ENCODE measurements at regions not wholly inside any gene's neighbourhood (a gene's known extent, or its start where the extent isn't known, plus 50 kb on each side); places are given as distances from the start of the nearest gene placed in this dataset.

DNA sequence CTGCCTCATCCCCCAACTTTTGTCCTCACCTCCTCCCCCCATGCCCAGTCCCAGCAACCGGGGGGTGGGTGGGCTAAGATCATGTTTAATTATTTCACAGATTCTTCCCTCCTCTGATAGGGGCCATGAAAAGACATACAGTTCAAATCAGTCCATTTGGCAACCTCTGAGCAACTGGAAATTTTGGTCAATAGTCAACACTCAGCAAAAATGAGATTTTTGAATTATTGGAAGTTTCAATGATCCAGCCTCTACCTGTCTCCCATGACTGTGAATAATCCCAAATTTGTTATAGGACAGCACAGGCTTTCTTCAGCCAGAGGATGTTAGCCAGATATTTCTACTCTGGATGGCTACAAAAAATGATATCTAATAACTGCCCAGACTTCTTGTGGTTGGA, 549.9 kb downstream of the TNS1 start:
- no peaks in the 10 kb centered on the region; a peak in 1 of 4 replicates for H3K27me3 ChIP-seq (replicated peaks in 1 of 2; ENCODE audit: control insufficient read depth in 2 of 2, insufficient read depth in 2 of 2, low read length in 1 of 2)
- in situ Hi-C loops (cut with MboI) (no loop called here), intact Hi-C loops (cut with micrococcal nuclease; ENCODE audit: unreplicated experiment) (no loop called here)
- no peaks in the 10 kb centered on the region for H3K4me1 ChIP-seq (ENCODE audit: control insufficient read depth, insufficient read depth, low read length)
- 0% methylated on average over 1 of the region's 1 CpG for WGBS (ENCODE audit: insufficient coverage, insufficient replicate concordance, low lambda C conversion rate, missing lambda C conversion rate)
- ATAC-seq (no peak), DNase-seq (ENCODE audit: low read depth, low spot score) (no peak), FAIRE-seq (no peak)
- no peaks in the 10 kb centered on the region for H4K20me1 ChIP-seq (ENCODE audit: control insufficient read depth, insufficient read depth)
- POLR2A ChIA-PET, result no interaction called here
- H3K9ac ChIP-seq (ENCODE audit: control insufficient read depth, insufficient read depth, low read length), result no peak overlapping the region
- RAD21 ChIA-PET (ENCODE audit: unreplicated experiment), result no interaction called here
- H2AFZ ChIP-seq (ENCODE audit: control insufficient read depth, low read depth, low read length), result no peak overlapping the region
- no TSS peak for BruUV-seq (replicated peaks)
- CTCF ChIA-PET, result interaction anchor here (0.6 kb wide), 1 partner anchor 275 kb away, joined by 3 read pairs; no protein-coding TSS in a partner anchor
- H3K36me3 ChIP-seq (ENCODE audit: control insufficient read depth in 2 of 2, insufficient read depth in 2 of 2, low read length in 1 of 2), result no peaks in the 10 kb centered on the region
- H3K79me2 ChIP-seq (ENCODE audit: control insufficient read depth, insufficient read depth, low read length), result no peaks in the 10 kb centered on the region
- H3K4me3 ChIP-seq, result no peak overlapping the region
- H3K9me3 ChIP-seq (replicated peaks; ENCODE audit: control insufficient read depth, insufficient read depth, low read length), result peaks cover 4% of the 10 kb centered on the region; the same call in 2 of the 3 replicates
- no peak overlapping the region for H3K27ac ChIP-seq (ENCODE audit: control insufficient read depth, insufficient read depth)
- SMC1A ChIA-PET (ENCODE audit: uncharacterized antibody, unreplicated experiment), result no interaction called here
- H3K4me2 ChIP-seq (ENCODE audit: control insufficient read depth, insufficient read depth), result no peak overlapping the region
- TF ChIP-seq ETV6 (conservative IDR thresholded peaks at IDR 0.05 in 1 of 2, IDR thresholded peaks at IDR 0.05 in 1 of 2; ENCODE audit: borderline replicate concordance in 1 of 2, low read depth in 1 of 2), result no peak
- TF ChIP-seq, protein P1, sequence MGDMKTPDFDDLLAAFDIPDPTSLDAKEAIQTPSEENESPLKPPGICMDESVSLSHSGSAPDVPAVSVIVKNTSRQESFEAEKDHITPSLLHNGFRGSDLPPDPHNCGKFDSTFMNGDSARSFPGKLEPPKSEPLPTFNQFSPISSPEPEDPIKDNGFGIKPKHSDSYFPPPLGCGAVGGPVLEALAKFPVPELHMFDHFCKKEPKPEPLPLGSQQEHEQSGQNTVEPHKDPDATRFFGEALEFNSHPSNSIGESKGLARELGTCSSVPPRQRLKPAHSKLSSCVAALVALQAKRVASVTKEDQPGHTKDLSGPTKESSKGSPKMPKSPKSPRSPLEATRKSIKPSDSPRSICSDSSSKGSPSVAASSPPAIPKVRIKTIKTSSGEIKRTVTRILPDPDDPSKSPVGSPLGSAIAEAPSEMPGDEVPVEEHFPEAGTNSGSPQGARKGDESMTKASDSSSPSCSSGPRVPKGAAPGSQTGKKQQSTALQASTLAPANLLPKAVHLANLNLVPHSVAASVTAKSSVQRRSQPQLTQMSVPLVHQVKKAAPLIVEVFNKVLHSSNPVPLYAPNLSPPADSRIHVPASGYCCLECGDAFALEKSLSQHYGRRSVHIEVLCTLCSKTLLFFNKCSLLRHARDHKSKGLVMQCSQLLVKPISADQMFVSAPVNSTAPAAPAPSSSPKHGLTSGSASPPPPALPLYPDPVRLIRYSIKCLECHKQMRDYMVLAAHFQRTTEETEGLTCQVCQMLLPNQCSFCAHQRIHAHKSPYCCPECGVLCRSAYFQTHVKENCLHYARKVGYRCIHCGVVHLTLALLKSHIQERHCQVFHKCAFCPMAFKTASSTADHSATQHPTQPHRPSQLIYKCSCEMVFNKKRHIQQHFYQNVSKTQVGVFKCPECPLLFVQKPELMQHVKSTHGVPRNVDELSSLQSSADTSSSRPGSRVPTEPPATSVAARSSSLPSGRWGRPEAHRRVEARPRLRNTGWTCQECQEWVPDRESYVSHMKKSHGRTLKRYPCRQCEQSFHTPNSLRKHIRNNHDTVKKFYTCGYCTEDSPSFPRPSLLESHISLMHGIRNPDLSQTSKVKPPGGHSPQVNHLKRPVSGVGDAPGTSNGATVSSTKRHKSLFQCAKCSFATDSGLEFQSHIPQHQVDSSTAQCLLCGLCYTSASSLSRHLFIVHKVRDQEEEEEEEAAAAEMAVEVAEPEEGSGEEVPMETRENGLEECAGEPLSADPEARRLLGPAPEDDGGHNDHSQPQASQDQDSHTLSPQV (IDR thresholded peaks at IDR 0.05), result no peak
- TF ChIP-seq, protein P2, sequence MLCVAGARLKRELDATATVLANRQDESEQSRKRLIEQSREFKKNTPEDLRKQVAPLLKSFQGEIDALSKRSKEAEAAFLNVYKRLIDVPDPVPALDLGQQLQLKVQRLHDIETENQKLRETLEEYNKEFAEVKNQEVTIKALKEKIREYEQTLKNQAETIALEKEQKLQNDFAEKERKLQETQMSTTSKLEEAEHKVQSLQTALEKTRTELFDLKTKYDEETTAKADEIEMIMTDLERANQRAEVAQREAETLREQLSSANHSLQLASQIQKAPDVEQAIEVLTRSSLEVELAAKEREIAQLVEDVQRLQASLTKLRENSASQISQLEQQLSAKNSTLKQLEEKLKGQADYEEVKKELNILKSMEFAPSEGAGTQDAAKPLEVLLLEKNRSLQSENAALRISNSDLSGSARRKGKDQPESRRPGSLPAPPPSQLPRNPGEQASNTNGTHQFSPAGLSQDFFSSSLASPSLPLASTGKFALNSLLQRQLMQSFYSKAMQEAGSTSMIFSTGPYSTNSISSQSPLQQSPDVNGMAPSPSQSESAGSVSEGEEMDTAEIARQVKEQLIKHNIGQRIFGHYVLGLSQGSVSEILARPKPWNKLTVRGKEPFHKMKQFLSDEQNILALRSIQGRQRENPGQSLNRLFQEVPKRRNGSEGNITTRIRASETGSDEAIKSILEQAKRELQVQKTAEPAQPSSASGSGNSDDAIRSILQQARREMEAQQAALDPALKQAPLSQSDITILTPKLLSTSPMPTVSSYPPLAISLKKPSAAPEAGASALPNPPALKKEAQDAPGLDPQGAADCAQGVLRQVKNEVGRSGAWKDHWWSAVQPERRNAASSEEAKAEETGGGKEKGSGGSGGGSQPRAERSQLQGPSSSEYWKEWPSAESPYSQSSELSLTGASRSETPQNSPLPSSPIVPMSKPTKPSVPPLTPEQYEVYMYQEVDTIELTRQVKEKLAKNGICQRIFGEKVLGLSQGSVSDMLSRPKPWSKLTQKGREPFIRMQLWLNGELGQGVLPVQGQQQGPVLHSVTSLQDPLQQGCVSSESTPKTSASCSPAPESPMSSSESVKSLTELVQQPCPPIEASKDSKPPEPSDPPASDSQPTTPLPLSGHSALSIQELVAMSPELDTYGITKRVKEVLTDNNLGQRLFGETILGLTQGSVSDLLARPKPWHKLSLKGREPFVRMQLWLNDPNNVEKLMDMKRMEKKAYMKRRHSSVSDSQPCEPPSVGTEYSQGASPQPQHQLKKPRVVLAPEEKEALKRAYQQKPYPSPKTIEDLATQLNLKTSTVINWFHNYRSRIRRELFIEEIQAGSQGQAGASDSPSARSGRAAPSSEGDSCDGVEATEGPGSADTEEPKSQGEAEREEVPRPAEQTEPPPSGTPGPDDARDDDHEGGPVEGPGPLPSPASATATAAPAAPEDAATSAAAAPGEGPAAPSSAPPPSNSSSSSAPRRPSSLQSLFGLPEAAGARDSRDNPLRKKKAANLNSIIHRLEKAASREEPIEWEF (IDR thresholded peaks at IDR 0.05; ENCODE audit: insufficient replicate concordance, low read depth, low read length), result no peak
- TF ChIP-seq POU2F2 (IDR thresholded peaks at IDR 0.05; ENCODE audit: borderline replicate concordance, low read depth, low read length), result no peak
- TF ChIP-seq, protein P3, sequence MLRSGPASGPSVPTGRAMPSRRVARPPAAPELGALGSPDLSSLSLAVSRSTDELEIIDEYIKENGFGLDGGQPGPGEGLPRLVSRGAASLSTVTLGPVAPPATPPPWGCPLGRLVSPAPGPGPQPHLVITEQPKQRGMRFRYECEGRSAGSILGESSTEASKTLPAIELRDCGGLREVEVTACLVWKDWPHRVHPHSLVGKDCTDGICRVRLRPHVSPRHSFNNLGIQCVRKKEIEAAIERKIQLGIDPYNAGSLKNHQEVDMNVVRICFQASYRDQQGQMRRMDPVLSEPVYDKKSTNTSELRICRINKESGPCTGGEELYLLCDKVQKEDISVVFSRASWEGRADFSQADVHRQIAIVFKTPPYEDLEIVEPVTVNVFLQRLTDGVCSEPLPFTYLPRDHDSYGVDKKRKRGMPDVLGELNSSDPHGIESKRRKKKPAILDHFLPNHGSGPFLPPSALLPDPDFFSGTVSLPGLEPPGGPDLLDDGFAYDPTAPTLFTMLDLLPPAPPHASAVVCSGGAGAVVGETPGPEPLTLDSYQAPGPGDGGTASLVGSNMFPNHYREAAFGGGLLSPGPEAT (IDR thresholded peaks at IDR 0.05; ENCODE audit: low read depth), result no peak
- TF ChIP-seq RELA (IDR thresholded peaks at IDR 0.05; ENCODE audit: borderline replicate concordance, partially characterized antibody), result no peak
- TF ChIP-seq, protein P4, sequence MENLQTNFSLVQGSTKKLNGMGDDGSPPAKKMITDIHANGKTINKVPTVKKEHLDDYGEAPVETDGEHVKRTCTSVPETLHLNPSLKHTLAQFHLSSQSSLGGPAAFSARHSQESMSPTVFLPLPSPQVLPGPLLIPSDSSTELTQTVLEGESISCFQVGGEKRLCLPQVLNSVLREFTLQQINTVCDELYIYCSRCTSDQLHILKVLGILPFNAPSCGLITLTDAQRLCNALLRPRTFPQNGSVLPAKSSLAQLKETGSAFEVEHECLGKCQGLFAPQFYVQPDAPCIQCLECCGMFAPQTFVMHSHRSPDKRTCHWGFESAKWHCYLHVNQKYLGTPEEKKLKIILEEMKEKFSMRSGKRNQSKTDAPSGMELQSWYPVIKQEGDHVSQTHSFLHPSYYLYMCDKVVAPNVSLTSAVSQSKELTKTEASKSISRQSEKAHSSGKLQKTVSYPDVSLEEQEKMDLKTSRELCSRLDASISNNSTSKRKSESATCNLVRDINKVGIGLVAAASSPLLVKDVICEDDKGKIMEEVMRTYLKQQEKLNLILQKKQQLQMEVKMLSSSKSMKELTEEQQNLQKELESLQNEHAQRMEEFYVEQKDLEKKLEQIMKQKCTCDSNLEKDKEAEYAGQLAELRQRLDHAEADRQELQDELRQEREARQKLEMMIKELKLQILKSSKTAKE (IDR thresholded peaks at IDR 0.05; ENCODE audit: low read depth, poor library complexity, severe bottlenecking), result no peak

All from GM12878 (cell line).